Uterus (tissue), 3 donors: ENCODE measurements at regions not wholly inside any gene's neighbourhood (a gene's known extent, or its start where the extent isn't known, plus 50 kb on each side); places are given as distances from the start of the nearest gene placed in this dataset.
A peak's percentile ranks its signal among the peaks of the same experiment; 100 is the strongest.

Source experiments
- DNase-seq, 2 donors: peaks; one replicate each; pipeline ENCODE4 v3.0.0-alpha.2; 2019 to 2020
- H3K27ac ChIP-seq, 2 donors: fragments of 200-600 bp; sonication (generic); 1 replicate in 1 of 2; 2 replicates in 1 of 2; pipeline ENCODE4 v1.5.1; 2016 to 2018
- H3K27me3 ChIP-seq, 2 donors: fragments of 200-600 bp; sonication (generic); one replicate each; pipeline ENCODE4 v1.5.1; 2018 to 2019; ENCODE audit warnings: control low read depth in 1 of 2
- H3K36me3 ChIP-seq, 2 donors: fragments of 200-600 bp; sonication (generic); one replicate each; pipeline ENCODE4 v1.5.1; 2019; ENCODE audit warnings: control low read depth in 1 of 2
- H3K4me1 ChIP-seq, 2 donors: fragments of 200-600 bp; sonication (generic); one replicate each; pipeline ENCODE4 v1.5.1; 2018 to 2019; ENCODE audit warnings: control low read depth in 1 of 2
- H3K4me3 ChIP-seq, 2 donors: fragments of 200-600 bp; sonication (generic); 1 replicate in 1 of 2; 2 replicates in 1 of 2; pipeline ENCODE4 v1.5.1; 2018 to 2019; ENCODE audit warnings: mild to moderate bottlenecking in 1 of 2
- H3K9me3 ChIP-seq, 2 donors: fragments of 200-600 bp; sonication (generic); one replicate each; pipeline ENCODE4 v1.5.1; 2019; ENCODE audit warnings: control low read depth in 1 of 2
- CTCF ChIP-seq, 4 experiments: fragments of 200-600 bp in 2 of 4; fragments of 450-650 bp in 2 of 4; sonication (generic) in 2 of 4; IDR thresholded peaks; one replicate each; pipeline ENCODE4 v1.5.1; 2016 to 2019; ENCODE audit warnings: antibody characterized with exemption in 4 of 4, mild to moderate bottlenecking in 2 of 4, moderate library complexity in 1 of 4
- POLR2A ChIP-seq, 2 donors: fragments of 450-650 bp; IDR thresholded peaks; one replicate each; pipeline ENCODE4 v1.6.1; 2016; ENCODE audit warnings: antibody characterized with exemption in 2 of 2, mild to moderate bottlenecking in 1 of 2, moderate library complexity in 1 of 2
- intact Hi-C: fragments of 100-400 bp; cut with DNase I; formaldehyde crosslinking; loops from one replicate; pipeline ENCODE4 v1.15.1; 2023; ENCODE audit warnings: low total_unique reads
- donor health status: DM: yes; HTN: yes; CAD: no.

- Histone ChIP-seq H3K4me1 (no peaks in the 10 kb centered on the region), H3K9me3 (no peaks in the 10 kb centered on the region), H3K4me3 (no peak overlapping the region), H3K36me3 (no peaks in the 10 kb centered on the region), H3K27me3 (no peaks in the 10 kb centered on the region), H3K27ac (no peak overlapping the region)
- DNase-seq, result no peak
- intact Hi-C loops, result no loop called here
- TF ChIP-seq POLR2A (IDR thresholded peaks at IDR 0.05), result no peak
- TF ChIP-seq CTCF (IDR thresholded peaks at IDR 0.05), result no peak
These were observed 108.6 kb upstream of the RAI14 start for GRCh38 chr5:34547300-34548085.

GRCh38 chr5:34548086-34548403 lies 108.1 kb upstream of the RAI14 start:
- no peaks in the 10 kb centered on the region for H3K9me3 ChIP-seq
- H3K36me3 ChIP-seq, result no peaks in the 10 kb centered on the region
- H3K4me3 ChIP-seq, result no peak overlapping the region
- DNase-seq, result no peak
- no peaks in the 10 kb centered on the region for H3K4me1 ChIP-seq
- H3K27me3 ChIP-seq, result no peaks in the 10 kb centered on the region
- no peak overlapping the region for H3K27ac ChIP-seq
- no peak for TF ChIP-seq POLR2A (IDR thresholded peaks at IDR 0.05)
- no peak for TF ChIP-seq CTCF (IDR thresholded peaks at IDR 0.05)
- intact Hi-C loops, result no loop called here

- Histone ChIP-seq H3K27me3 (no peaks in the 10 kb centered on the region), H3K9me3 (no peaks in the 10 kb centered on the region), H3K36me3 (no peaks in the 10 kb centered on the region), H3K4me1 (no peaks in the 10 kb centered on the region), H3K27ac (peak overlapping the region in 1 of 2 donors; percentile 3), H3K4me3 (no peak overlapping the region)
- TF ChIP-seq CTCF (IDR thresholded peaks at IDR 0.05) (no peak), POLR2A (IDR thresholded peaks at IDR 0.05) (no peak)
- no peak for DNase-seq
- intact Hi-C loops, result no loop called here
These were observed 105.9 kb upstream of the RAI14 start for GRCh38 chr5:34550247-34550646.

GRCh38 chr5:34550964-34551363 lies 105.2 kb upstream of the RAI14 start:
- intact Hi-C loops, result no loop called here
- Histone ChIP-seq H3K4me1 (no peaks in the 10 kb centered on the region), H3K27ac (peak overlapping the region; percentile 59 to 63)

More at GRCh38 chr5:34550964-34551363, 105.2 kb upstream of the RAI14 start:
- no peak for TF ChIP-seq POLR2A (IDR thresholded peaks at IDR 0.05)
- no peak for TF ChIP-seq CTCF (IDR thresholded peaks at IDR 0.05)
- H3K4me3 ChIP-seq, result no peak overlapping the region
- no peak for DNase-seq
- no peaks in the 10 kb centered on the region for H3K36me3 ChIP-seq
- no peaks in the 10 kb centered on the region for H3K9me3 ChIP-seq
- H3K27me3 ChIP-seq, result no peaks in the 10 kb centered on the region
